Neuronal stem cell (in vitro differentiated cells): ENCODE measurements at regions not wholly inside any gene's neighbourhood (a gene's known extent, or its start where the extent isn't known, plus 50 kb on each side); places are given as distances from the start of the nearest gene placed in this dataset.

Experiments
- DNase-seq: peaks from one replicate; pipeline ENCODE4 v3.0.0-alpha.2; 2013; ENCODE audit warnings: low spot score
- H2AFZ ChIP-seq: one replicate; pipeline ENCODE4 v1.6.1; 2013; ENCODE audit warnings: mild to moderate bottlenecking, low read length, inconsistent platforms
- H2AK5ac ChIP-seq: 2 replicates; pipeline ENCODE4 v1.6.1; 2013; ENCODE audit warnings: low read depth, mild to moderate bottlenecking, inconsistent platforms, low read length, moderate library complexity, mixed read lengths
- H2BK120ac ChIP-seq: 2 replicates; pipeline ENCODE4 v1.6.1; 2013; ENCODE audit warnings: low read depth, mild to moderate bottlenecking, inconsistent platforms, low read length, moderate library complexity, mixed read lengths
- H2BK12ac ChIP-seq: one replicate; pipeline ENCODE4 v1.6.1; 2013; ENCODE audit warnings: low read length, inconsistent platforms
- H2BK15ac ChIP-seq: 2 replicates; pipeline ENCODE4 v1.6.1; 2013; ENCODE audit warnings: mild to moderate bottlenecking, low read length, inconsistent platforms, mixed read lengths
- H2BK5ac ChIP-seq: one replicate; pipeline ENCODE4 v1.6.1; 2013; ENCODE audit warnings: inconsistent platforms, mild to moderate bottlenecking, low read length, moderate library complexity
- H3K14ac ChIP-seq: one replicate; pipeline ENCODE4 v1.6.1; 2013; ENCODE audit warnings: low read length, inconsistent platforms
- H3K18ac ChIP-seq: 2 replicates; pipeline ENCODE4 v1.6.1; 2013; ENCODE audit warnings: low read length, inconsistent platforms
- H3K23ac ChIP-seq: 2 replicates; pipeline ENCODE4 v1.6.1; 2013; ENCODE audit warnings: low read depth, mild to moderate bottlenecking, mixed read lengths, low read length, inconsistent platforms; ENCODE audit not compliant: poor library complexity
- H3K27ac ChIP-seq: replicated peaks from 3 replicates; pipeline ENCODE4 v1.5.1; 2013; ENCODE audit warnings: low read length, inconsistent platforms
- H3K27me3 ChIP-seq, 3 experiments: 2 replicates each; pipeline ENCODE4 v1.6.1; 2013; ENCODE audit warnings: low read length in 3 of 3, mild to moderate bottlenecking in 2 of 3, inconsistent platforms in 1 of 3, low read depth in 1 of 3, mixed read lengths in 1 of 3, moderate library complexity in 1 of 3; ENCODE audit not compliant: control insufficient read depth in 3 of 3, insufficient read depth in 3 of 3
- H3K36me3 ChIP-seq, 2 donors: replicated peaks in 1 of 2; 2 replicates each; pipeline ENCODE4 v1.6.1; 2013; ENCODE audit warnings: low read length in 2 of 2; ENCODE audit not compliant: control insufficient read depth in 2 of 2, insufficient read depth in 2 of 2
- H3K4ac ChIP-seq: 2 replicates; pipeline ENCODE4 v1.6.1; 2013; ENCODE audit warnings: inconsistent platforms, mild to moderate bottlenecking, low read length, moderate library complexity
- H3K4me1 ChIP-seq, 2 donors: 1 replicate in 1 of 2; 2 replicates in 1 of 2; pipeline ENCODE4 v1.6.1; 2013; ENCODE audit warnings: low read length in 2 of 2, low read depth in 1 of 2; ENCODE audit not compliant: control insufficient read depth in 2 of 2, insufficient read depth in 1 of 2
- H3K4me2 ChIP-seq: one replicate; pipeline ENCODE4 v1.6.1; 2013; ENCODE audit warnings: mild to moderate bottlenecking, low read length, inconsistent platforms; ENCODE audit not compliant: insufficient read depth, poor library complexity, severe bottlenecking
- H3K4me3 ChIP-seq, 2 donors: 2 replicates each; pipeline ENCODE4 v1.5.1; 2013; ENCODE audit warnings: low read length in 2 of 2, mild to moderate bottlenecking in 2 of 2, inconsistent platforms in 1 of 2, moderate library complexity in 1 of 2
- H3K79me1 ChIP-seq: one replicate; pipeline ENCODE4 v1.6.1; 2013; ENCODE audit warnings: low read depth, mild to moderate bottlenecking, inconsistent platforms, low read length, moderate library complexity
- H3K9ac ChIP-seq: one replicate; pipeline ENCODE4 v1.6.1; 2013; ENCODE audit warnings: mild to moderate bottlenecking, low read depth, low read length, inconsistent platforms; ENCODE audit not compliant: poor library complexity
- H3K9me3 ChIP-seq, 2 donors: replicated peaks in 1 of 2; 2 replicates each; pipeline versions ENCODE3 to v1.6.1; 2013; ENCODE audit warnings: low read length in 2 of 2, mild to moderate bottlenecking in 2 of 2, inconsistent platforms in 1 of 2, low read depth in 1 of 2, mixed read lengths in 1 of 2, moderate library complexity in 1 of 2; ENCODE audit not compliant: control insufficient read depth in 2 of 2, insufficient read depth in 1 of 2
- H4K8ac ChIP-seq: one replicate; pipeline ENCODE4 v1.6.1; 2013; ENCODE audit warnings: low read depth, mild to moderate bottlenecking, inconsistent platforms, low read length, moderate library complexity
- H4K91ac ChIP-seq: one replicate; pipeline ENCODE4 v1.6.1; 2013; ENCODE audit warnings: low read length, low read depth, mild to moderate bottlenecking, inconsistent platforms; ENCODE audit not compliant: poor library complexity
- WGBS, 2 donors: extraction: QIAGEN DNeasy Blood & Tissue Kit; methylation state at CpG; one replicate each; pipeline ENCODE4 v1.1.7; 2013; ENCODE audit warnings: missing lambda C conversion rate in 2 of 2, mixed read lengths in 1 of 2; ENCODE audit not compliant: insufficient read length in 2 of 2, insufficient replicate concordance in 1 of 2; ENCODE audit errors: extremely low coverage in 2 of 2; 5-methylcytosine and 5-hydroxymethylcytosine counted together

DNA sequence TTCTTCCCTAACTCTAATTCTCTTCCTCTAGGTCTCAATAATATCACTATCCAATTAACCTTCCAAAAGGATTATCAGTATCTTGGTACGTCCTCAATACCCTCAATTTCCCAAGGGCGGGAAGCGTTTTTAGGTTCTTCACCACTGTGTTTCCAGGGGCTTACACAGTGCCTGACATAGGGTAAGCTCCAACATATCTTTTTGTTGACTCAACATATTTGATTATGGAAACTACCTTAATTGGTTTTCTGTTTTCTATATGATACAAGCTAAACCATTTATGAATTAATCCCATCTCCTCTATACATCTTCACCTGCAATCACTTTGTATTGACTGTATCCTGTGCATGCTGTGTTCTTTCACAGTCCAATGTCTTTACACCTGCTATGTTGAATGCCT lies 987.3 kb downstream of the GRID1 start:
- Histone ChIP-seq H2BK120ac (no peak overlapping the region), H3K18ac (no peak overlapping the region), H2BK5ac (no peak overlapping the region), H4K91ac (no peak overlapping the region), H3K27me3 (no peaks in the 10 kb centered on the region), H3K9me3 (no peaks in the 10 kb centered on the region), H2AK5ac (no peak overlapping the region), H2BK15ac (no peak overlapping the region), H2BK12ac (no peak overlapping the region), H2AFZ (no peak overlapping the region), H3K79me1 (no peaks in the 10 kb centered on the region), H3K4me2 (no peak overlapping the region), H3K14ac (no peak overlapping the region), H3K4ac (no peak overlapping the region), H3K23ac (no peak overlapping the region), H3K27ac (no peak overlapping the region), H4K8ac (no peak overlapping the region), H3K4me1 (no peaks in the 10 kb centered on the region), H3K4me3 (no peak overlapping the region), H3K9ac (no peak overlapping the region), H3K36me3 (no peaks in the 10 kb centered on the region)
- WGBS, 2 donors, result no CpG with 5 or more reads among the region's 3 CpGs
- no peak for DNase-seq

DNA sequence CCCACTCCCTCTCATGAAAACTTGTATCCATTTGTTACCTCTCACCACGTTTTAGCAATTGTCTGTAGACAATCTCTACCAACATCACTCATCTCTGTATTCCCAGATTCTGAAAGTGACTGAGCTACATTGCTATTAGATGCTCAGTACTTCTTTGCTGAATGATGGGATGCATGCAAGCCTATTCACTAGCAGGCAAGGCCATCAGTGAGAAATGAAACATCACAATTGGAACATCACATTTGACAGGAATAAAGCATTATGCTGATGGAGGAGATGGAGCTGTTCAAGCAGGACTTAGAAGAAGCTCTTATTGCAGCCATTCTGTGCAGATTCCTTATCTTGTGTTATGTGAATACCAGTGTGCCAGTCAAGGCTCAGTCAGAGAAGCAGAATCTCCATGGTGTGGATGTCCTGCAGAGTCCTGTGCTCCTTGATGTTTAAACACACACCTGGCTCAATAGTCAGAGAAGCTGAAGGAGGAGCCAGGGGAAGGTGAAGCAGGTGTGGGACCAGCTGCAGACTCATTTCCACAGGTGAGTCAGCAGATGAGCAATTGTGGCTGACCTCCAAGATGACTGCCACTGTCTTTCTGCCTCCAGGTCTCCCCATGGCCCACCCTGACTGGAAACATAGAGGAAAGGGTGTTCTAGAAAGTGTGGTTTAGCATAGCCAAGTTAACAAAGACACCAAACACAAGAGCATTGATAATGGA lies 965.5 kb downstream of the GRID1 start:
- Histone ChIP-seq H4K91ac (no peak overlapping the region), H3K27ac (no peak overlapping the region), H3K18ac (no peak overlapping the region), H2AK5ac (no peak overlapping the region), H3K4me2 (no peak overlapping the region), H2BK120ac (no peak overlapping the region), H4K8ac (no peak overlapping the region), H3K4me3 (no peak overlapping the region), H3K36me3 (no peaks in the 10 kb centered on the region), H2BK12ac (no peak overlapping the region), H3K27me3 (no peaks in the 10 kb centered on the region), H3K9ac (no peak overlapping the region), H2AFZ (no peak overlapping the region), H3K14ac (no peak overlapping the region), H3K4ac (no peak overlapping the region), H3K4me1 (no peaks in the 10 kb centered on the region), H2BK5ac (no peak overlapping the region), H3K79me1 (no peaks in the 10 kb centered on the region), H2BK15ac (no peak overlapping the region), H3K23ac (no peak overlapping the region), H3K9me3 (no peaks in the 10 kb centered on the region)
- DNase-seq, result no peak
- WGBS, 2 donors, result no CpG with 5 or more reads among the region's 1 CpG

DNA sequence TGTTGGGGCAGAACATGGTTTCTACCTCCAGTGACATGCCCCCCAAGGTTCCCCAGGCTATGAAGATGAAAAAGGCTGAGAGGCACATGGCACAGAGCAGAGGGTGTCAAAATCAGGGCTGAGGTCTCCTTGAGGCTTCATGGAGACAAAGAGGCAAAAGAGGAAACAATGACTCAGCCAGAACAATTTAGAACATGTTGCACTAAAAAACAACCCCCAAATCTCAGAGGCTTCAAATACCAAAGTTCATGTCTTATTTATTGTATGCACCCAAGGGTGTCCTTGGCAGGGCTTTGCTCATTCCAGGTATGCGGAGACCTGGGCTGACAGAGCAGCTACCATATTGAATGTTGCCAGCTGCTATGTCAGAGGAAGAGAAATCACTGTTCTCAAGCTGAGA lies 964.1 kb downstream of the GRID1 start:
- no peak overlapping the region for H4K91ac ChIP-seq
- no peak overlapping the region for H3K4me2 ChIP-seq
- no peaks in the 10 kb centered on the region for H3K27me3 ChIP-seq
- no peak overlapping the region for H3K14ac ChIP-seq
- H3K9ac ChIP-seq, result no peak overlapping the region
- H3K9me3 ChIP-seq, result no peaks in the 10 kb centered on the region
- no peak overlapping the region for H2BK12ac ChIP-seq
- H2AK5ac ChIP-seq, result no peak overlapping the region
- H3K4me3 ChIP-seq, result no peak overlapping the region
- H2BK15ac ChIP-seq, result no peak overlapping the region
- no peak overlapping the region for H3K4ac ChIP-seq
- H3K23ac ChIP-seq, result no peak overlapping the region
- no peak overlapping the region for H3K18ac ChIP-seq
- H2BK120ac ChIP-seq, result no peak overlapping the region
- H2BK5ac ChIP-seq, result no peak overlapping the region
- WGBS, 2 donors, result no CpG with 5 or more reads among the region's 1 CpG
- peaks cover 0 to under 1% of the 10 kb centered on the region in 2 donors for H3K4me1 ChIP-seq
- H3K79me1 ChIP-seq, result no peaks in the 10 kb centered on the region
- H4K8ac ChIP-seq, result no peak overlapping the region
- DNase-seq, result no peak
- no peak overlapping the region for H3K27ac ChIP-seq
- no peaks in the 10 kb centered on the region for H3K36me3 ChIP-seq
- no peak overlapping the region for H2AFZ ChIP-seq

DNA sequence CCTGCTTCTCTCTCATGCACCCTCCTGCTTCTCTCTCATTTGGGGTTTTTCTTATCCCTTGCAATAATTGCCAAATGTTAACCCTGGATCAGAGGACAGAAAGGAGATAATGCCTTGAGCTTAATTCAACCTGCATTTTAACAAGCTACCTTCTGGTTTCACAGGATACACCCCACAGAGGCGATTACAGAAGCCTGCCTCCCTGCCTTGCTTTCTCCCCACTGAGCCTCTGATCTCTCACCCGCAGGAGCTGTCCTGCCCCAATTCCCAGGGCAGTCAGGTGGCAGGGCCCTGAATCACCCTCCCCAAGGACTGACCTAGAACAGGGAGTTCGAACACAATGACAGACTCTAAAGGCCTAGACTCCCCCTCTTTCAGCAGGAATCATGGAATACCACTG lies 959.5 kb downstream of the GRID1 start:
- Histone ChIP-seq H3K4ac (no peak overlapping the region), H3K9me3 (peaks cover 0 to 2% of the 10 kb centered on the region in 2 donors), H3K23ac (no peak overlapping the region), H2AFZ (no peak overlapping the region), H3K18ac (peak overlapping the region; percentile 72), H3K27ac (no peak overlapping the region), H3K27me3 (no peaks in the 10 kb centered on the region), H2BK120ac (no peak overlapping the region), H3K4me1 (peaks cover 0 to 1% of the 10 kb centered on the region in 2 donors), H3K4me3 (no peak overlapping the region), H3K14ac (no peak overlapping the region), H4K8ac (no peak overlapping the region), H3K79me1 (no peaks in the 10 kb centered on the region), H3K36me3 (no peaks in the 10 kb centered on the region), H2BK12ac (no peak overlapping the region), H2BK5ac (no peak overlapping the region), H3K9ac (no peak overlapping the region), H2AK5ac (no peak overlapping the region), H3K4me2 (no peak overlapping the region), H4K91ac (no peak overlapping the region), H2BK15ac (no peak overlapping the region)
- no CpG with 5 or more reads among the region's 3 CpGs for WGBS, 2 donors
- DNase-seq, result no peak
